ENCODE measurements at regions not wholly inside any gene's neighbourhood (a gene's known extent, or its start where the extent isn't known, plus 50 kb on each side); places are given as distances from the start of the nearest gene placed in this dataset.

DNA sequence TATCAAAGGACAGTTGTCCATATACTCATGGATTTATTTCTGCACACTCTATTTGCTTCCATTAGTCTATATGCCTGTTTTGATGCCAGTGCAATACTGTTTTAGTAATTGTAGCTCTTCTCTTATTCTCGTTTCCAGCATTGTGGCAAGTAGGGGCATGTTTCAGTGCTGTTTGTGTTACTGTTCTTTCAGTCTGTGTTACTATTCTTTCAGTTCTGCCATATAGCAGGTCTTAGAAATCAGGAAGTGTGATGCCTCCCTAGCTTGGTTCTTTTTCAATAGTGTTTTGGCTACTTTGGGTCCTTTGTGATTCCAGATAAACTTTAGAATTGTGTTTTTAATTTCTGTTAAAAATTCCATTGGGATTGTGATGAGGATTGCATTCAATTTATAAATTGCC is 180.5 kb upstream of the PTPRD start:
- TF ChIP-seq TAF1 (IDR thresholded peaks at IDR 0.05; ENCODE audit: borderline replicate concordance, insufficient read depth, low read length): no peak
- TF ChIP-seq FOXP2 (optimal IDR thresholded peaks at IDR 0.05; ENCODE audit: borderline replicate concordance, extremely low read depth, extremely low read length, insufficient read depth): no peak
- TF ChIP-seq SIN3A (IDR thresholded peaks at IDR 0.05; ENCODE audit: borderline replicate concordance, insufficient read depth, low read length): no peak
- no peak for TF ChIP-seq POLR2AphosphoS5 (IDR thresholded peaks at IDR 0.05; ENCODE audit: low read depth, low read length)
- TF ChIP-seq, protein P1, sequence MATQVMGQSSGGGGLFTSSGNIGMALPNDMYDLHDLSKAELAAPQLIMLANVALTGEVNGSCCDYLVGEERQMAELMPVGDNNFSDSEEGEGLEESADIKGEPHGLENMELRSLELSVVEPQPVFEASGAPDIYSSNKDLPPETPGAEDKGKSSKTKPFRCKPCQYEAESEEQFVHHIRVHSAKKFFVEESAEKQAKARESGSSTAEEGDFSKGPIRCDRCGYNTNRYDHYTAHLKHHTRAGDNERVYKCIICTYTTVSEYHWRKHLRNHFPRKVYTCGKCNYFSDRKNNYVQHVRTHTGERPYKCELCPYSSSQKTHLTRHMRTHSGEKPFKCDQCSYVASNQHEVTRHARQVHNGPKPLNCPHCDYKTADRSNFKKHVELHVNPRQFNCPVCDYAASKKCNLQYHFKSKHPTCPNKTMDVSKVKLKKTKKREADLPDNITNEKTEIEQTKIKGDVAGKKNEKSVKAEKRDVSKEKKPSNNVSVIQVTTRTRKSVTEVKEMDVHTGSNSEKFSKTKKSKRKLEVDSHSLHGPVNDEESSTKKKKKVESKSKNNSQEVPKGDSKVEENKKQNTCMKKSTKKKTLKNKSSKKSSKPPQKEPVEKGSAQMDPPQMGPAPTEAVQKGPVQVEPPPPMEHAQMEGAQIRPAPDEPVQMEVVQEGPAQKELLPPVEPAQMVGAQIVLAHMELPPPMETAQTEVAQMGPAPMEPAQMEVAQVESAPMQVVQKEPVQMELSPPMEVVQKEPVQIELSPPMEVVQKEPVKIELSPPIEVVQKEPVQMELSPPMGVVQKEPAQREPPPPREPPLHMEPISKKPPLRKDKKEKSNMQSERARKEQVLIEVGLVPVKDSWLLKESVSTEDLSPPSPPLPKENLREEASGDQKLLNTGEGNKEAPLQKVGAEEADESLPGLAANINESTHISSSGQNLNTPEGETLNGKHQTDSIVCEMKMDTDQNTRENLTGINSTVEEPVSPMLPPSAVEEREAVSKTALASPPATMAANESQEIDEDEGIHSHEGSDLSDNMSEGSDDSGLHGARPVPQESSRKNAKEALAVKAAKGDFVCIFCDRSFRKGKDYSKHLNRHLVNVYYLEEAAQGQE (IDR thresholded peaks at IDR 0.05; ENCODE audit: insufficient read depth in 1 of 2, low read depth in 2 of 2, low read length in 2 of 2): no peak

DNA sequence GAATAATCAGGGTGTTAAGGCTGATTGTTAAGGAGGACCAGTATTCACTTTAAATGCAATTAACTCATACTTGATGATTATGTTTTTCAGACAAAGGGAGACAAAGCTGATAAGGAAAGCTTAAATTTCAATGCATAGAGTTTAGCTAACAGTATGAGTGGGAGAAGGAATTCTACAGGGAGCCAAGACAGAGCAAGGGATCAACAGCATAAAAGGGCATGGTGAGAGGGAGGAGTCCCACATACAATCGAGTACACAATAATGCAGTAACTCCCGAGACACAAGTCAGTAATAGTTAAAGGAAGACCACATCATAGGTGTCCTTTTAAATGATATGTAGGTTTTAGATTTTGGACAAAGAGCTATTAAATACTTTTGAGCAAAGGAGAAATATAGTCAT is 191.7 kb upstream of the PTPRD start:
- TF ChIP-seq POLR2AphosphoS5 (IDR thresholded peaks at IDR 0.05; ENCODE audit: low read depth, low read length) (no peak), TAF1 (IDR thresholded peaks at IDR 0.05; ENCODE audit: borderline replicate concordance, insufficient read depth, low read length) (no peak), SIN3A (IDR thresholded peaks at IDR 0.05; ENCODE audit: borderline replicate concordance, insufficient read depth, low read length) (no peak), FOXP2 (optimal IDR thresholded peaks at IDR 0.05; ENCODE audit: borderline replicate concordance, extremely low read depth, extremely low read length, insufficient read depth) (no peak)
- TF ChIP-seq, protein P1 (IDR thresholded peaks at IDR 0.05; ENCODE audit: insufficient read depth in 1 of 2, low read depth in 2 of 2, low read length in 2 of 2): no peak

DNA sequence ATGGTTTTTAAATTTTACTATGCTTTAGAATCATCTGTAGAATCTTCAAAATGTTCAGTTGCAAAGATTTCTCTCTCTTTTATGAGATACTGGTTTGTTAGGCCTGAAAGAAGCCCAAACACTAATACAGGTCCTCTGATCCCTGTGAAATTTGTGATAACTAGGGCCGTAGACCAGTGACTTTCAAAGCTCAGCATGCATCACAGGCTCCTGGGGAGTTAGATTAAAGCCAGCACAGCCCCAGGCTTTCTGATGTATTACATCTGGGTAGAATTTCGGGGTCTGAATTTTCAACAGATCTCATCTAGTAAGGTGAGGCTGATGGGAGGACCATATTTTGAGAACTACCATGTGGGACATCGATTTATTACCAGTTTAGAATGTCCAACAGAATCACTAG is 194.1 kb upstream of the PTPRD start:
- TF ChIP-seq, protein P1 (IDR thresholded peaks at IDR 0.05; ENCODE audit: insufficient read depth in 1 of 2, low read depth in 2 of 2, low read length in 2 of 2): no peak
- TF ChIP-seq TAF1 (IDR thresholded peaks at IDR 0.05; ENCODE audit: borderline replicate concordance, insufficient read depth, low read length): no peak
- TF ChIP-seq POLR2AphosphoS5 (IDR thresholded peaks at IDR 0.05; ENCODE audit: low read depth, low read length): no peak
- no peak for TF ChIP-seq SIN3A (IDR thresholded peaks at IDR 0.05; ENCODE audit: borderline replicate concordance, insufficient read depth, low read length)
- TF ChIP-seq FOXP2 (optimal IDR thresholded peaks at IDR 0.05; ENCODE audit: borderline replicate concordance, extremely low read depth, extremely low read length, insufficient read depth): no peak

DNA sequence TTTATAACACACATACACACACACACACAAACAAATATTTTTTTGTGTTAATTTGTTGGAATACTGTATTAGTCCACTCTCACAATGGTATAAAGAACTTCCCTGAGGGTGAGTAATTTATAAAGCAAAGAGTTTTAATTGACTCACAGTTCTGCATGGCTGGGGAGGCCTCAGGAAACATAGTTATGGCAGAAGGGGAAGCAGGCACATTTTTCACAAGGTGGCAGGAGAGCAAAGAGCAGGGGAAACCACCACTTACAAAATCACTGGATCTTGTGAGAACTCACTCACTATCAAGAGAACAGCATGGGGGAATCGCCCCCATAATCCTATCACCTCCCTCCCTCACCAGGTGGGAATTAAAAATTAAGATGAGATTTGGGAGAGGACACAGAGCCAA is 205.4 kb upstream of the PTPRD start:
- TF ChIP-seq, protein P1 (IDR thresholded peaks at IDR 0.05; ENCODE audit: insufficient read depth in 1 of 2, low read depth in 2 of 2, low read length in 2 of 2): no peak
- no peak for TF ChIP-seq POLR2AphosphoS5 (IDR thresholded peaks at IDR 0.05; ENCODE audit: low read depth, low read length)
- no peak for TF ChIP-seq FOXP2 (optimal IDR thresholded peaks at IDR 0.05; ENCODE audit: borderline replicate concordance, extremely low read depth, extremely low read length, insufficient read depth)
- no peak for TF ChIP-seq TAF1 (IDR thresholded peaks at IDR 0.05; ENCODE audit: borderline replicate concordance, insufficient read depth, low read length)
- TF ChIP-seq SIN3A (IDR thresholded peaks at IDR 0.05; ENCODE audit: borderline replicate concordance, insufficient read depth, low read length): no peak

Measured in PFSK-1 (cell line).